GM12892 (cell line): ENCODE measurements at regions not wholly inside any gene's neighbourhood (a gene's known extent, or its start where the extent isn't known, plus 50 kb on each side); places are given as distances from the start of the nearest gene placed in this dataset.

Experiments used
- POLR2A ChIP-seq: IDR thresholded peaks from 2 replicates; pipeline ENCODE4 v1.6.1; 2011; ENCODE audit warnings: low read depth, low read length, control low read depth
- POLR2AphosphoS5 ChIP-seq: IDR thresholded peaks from 2 replicates; pipeline ENCODE4 v1.6.1; 2011; ENCODE audit warnings: low read depth, low read length, control low read depth
- TAF1 ChIP-seq: IDR thresholded peaks from 2 replicates; pipeline ENCODE4 v1.6.1; 2011; ENCODE audit warnings: low read depth, mild to moderate bottlenecking, control low read depth, low read length, borderline replicate concordance

DNA sequence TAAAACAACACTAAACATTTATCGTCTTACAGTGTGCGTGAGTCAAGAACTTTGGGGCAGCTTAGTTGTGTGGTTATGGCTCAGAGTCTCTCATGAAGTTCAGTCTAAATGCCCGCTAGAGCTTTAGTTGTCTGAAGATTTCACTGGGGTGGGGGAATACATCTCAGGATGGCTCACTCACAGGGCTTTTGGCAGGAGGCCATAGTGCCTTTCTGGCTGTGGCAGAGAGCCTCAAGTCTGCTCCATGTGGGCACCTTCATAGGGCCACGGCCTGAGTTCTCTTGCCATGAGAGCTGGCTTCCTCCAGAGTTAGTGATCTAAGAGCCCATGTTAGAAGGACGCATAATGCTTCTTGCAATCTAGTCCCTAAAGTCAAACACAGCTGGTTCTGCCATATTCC, 258.8 kb upstream of the NUDT12 start:
- TF ChIP-seq POLR2A, result no peak
- TF ChIP-seq TAF1, result no peak
- no peak for TF ChIP-seq POLR2AphosphoS5
